ENCODE measurements at regions not wholly inside any gene's neighbourhood (a gene's known extent, or its start where the extent isn't known, plus 50 kb on each side); places are given as distances from the start of the nearest gene placed in this dataset.

GRCh38 chr6:105884426-105884825 lies 201.7 kb upstream of the PRDM1 start:
- H3K9me3 ChIP-seq (ENCODE audit: control insufficient read depth, insufficient read depth, low read depth, low read length) = no peaks in the 10 kb centered on the region
- ChIA-PET POLR2A (no interaction called here), CTCF (interaction anchor here (1.8 kb wide), 1 partner anchor 9 kb away, joined by 7 read pairs; no protein-coding TSS in a partner anchor)
- H3K27ac ChIP-seq (ENCODE audit: extremely low read depth, low read depth, low read length) = no peak overlapping the region
- H3K4me3 ChIP-seq (ENCODE audit: low read depth, low read length) = no peak overlapping the region
- no peaks in the 10 kb centered on the region for H3K4me1 ChIP-seq (ENCODE audit: control insufficient read depth, insufficient read depth, low read length)
- TF ChIP-seq GLIS1 (tag by site-specific recombination; IDR thresholded peaks at IDR 0.05) (no peak), ZNF404 (tag by site-specific recombination; IDR thresholded peaks at IDR 0.05) (no peak), ZNF585B (tag by site-specific recombination; IDR thresholded peaks at IDR 0.05) (no peak), ZNF423 (tag by site-specific recombination; IDR thresholded peaks at IDR 0.05) (no peak), SALL2 (tag by site-specific recombination; IDR thresholded peaks at IDR 0.05; ENCODE audit: borderline replicate concordance) (no peak), KLF9 (tag by site-specific recombination; IDR thresholded peaks at IDR 0.05; ENCODE audit: low read depth) (no peak), ZNF169 (tag by site-specific recombination; IDR thresholded peaks at IDR 0.05) (no peak), ZNF426 (tag by site-specific recombination; IDR thresholded peaks at IDR 0.05) (no peak), ZBTB11 (tag by site-specific recombination; conservative IDR thresholded peaks at IDR 0.05; ENCODE audit: low read depth) (no peak), ZNF639 (tag by site-specific recombination; IDR thresholded peaks at IDR 0.05) (no peak), ZNF610 (tag by site-specific recombination; IDR thresholded peaks at IDR 0.05; ENCODE audit: borderline replicate concordance) (no peak), SP7 (tag by site-specific recombination; IDR thresholded peaks at IDR 0.05) (no peak), ZNF211 (tag by site-specific recombination; IDR thresholded peaks at IDR 0.05; ENCODE audit: low read depth) (no peak), ZNF664 (tag by site-specific recombination; IDR thresholded peaks at IDR 0.05) (no peak)
- no peaks in the 10 kb centered on the region for H3K36me3 ChIP-seq (ENCODE audit: control insufficient read depth in 2 of 2, insufficient read depth in 1 of 2, low read length in 2 of 2)

- H3K4me1 ChIP-seq (ENCODE audit: control insufficient read depth, insufficient read depth, low read length) = no peaks in the 10 kb centered on the region
- no peaks in the 10 kb centered on the region for H3K36me3 ChIP-seq (ENCODE audit: control insufficient read depth in 2 of 2, insufficient read depth in 1 of 2, low read length in 2 of 2)
- H3K27ac ChIP-seq (ENCODE audit: extremely low read depth, low read depth, low read length) = no peak overlapping the region
- CTCF ChIA-PET = interaction anchor here (1.8 kb wide), 1 partner anchor 9 kb away, joined by 7 read pairs; no protein-coding TSS in a partner anchor
- H3K4me3 ChIP-seq (ENCODE audit: low read depth, low read length) = no peak overlapping the region
- no peaks in the 10 kb centered on the region for H3K9me3 ChIP-seq (ENCODE audit: control insufficient read depth, insufficient read depth, low read depth, low read length)
- no peak for TF ChIP-seq ZBTB17 (tag by site-specific recombination; IDR thresholded peaks at IDR 0.05)
- TF ChIP-seq ZBTB8A (tag by site-specific recombination; IDR thresholded peaks at IDR 0.05) = no peak
- no peak for TF ChIP-seq ZNF292 (tag by site-specific recombination; IDR thresholded peaks at IDR 0.05; ENCODE audit: borderline replicate concordance, low read depth)
- no peak for TF ChIP-seq ZNF16 (tag by site-specific recombination; IDR thresholded peaks at IDR 0.05; ENCODE audit: low read depth)
- no peak for TF ChIP-seq ZSCAN18 (tag by site-specific recombination; IDR thresholded peaks at IDR 0.05)
- TF ChIP-seq PRDM2 (tag by site-specific recombination; IDR thresholded peaks at IDR 0.05; ENCODE audit: borderline replicate concordance) = no peak
- TF ChIP-seq ZBTB7A (tag by site-specific recombination; IDR thresholded peaks at IDR 0.05; ENCODE audit: low read depth) = no peak
- TF ChIP-seq ZNF311 (tag by site-specific recombination; IDR thresholded peaks at IDR 0.05; ENCODE audit: borderline replicate concordance) = no peak
- TF ChIP-seq YY2 (tag by site-specific recombination; IDR thresholded peaks at IDR 0.05) = no peak
- TF ChIP-seq ZNF423 (tag by site-specific recombination; IDR thresholded peaks at IDR 0.05) = no peak
- POLR2A ChIA-PET = no interaction called here
Observed at GRCh38 chr6:105884011-105884410, 202.1 kb upstream of the PRDM1 start.
